ENCODE measurements at regions not wholly inside any gene's neighbourhood (a gene's known extent, or its start where the extent isn't known, plus 50 kb on each side); places are given as distances from the start of the nearest gene placed in this dataset.
A peak's percentile ranks its signal among the peaks of the same experiment; 100 is the strongest.

GRCh38 chr17:13353590-13353989 lies 248.1 kb downstream of the HS3ST3A1 start:
- TF ChIP-seq CTCF (conservative IDR thresholded peaks at IDR 0.05; ENCODE audit: control insufficient read depth, insufficient read depth, low read depth, low read length), result peak; percentile 13
- peak; percentile 98 for DNase-seq (ENCODE audit: low read depth)
- no peak overlapping the region for H3K4me3 ChIP-seq (ENCODE audit: control insufficient read depth, low read depth, low read length)

- no peak overlapping the region for H3K4me3 ChIP-seq (ENCODE audit: control insufficient read depth, low read depth, low read length)
- TF ChIP-seq CTCF (conservative IDR thresholded peaks at IDR 0.05; ENCODE audit: control insufficient read depth, insufficient read depth, low read depth, low read length), result no peak
- no peak for DNase-seq (ENCODE audit: low read depth)
These were observed 248.8 kb downstream of the HS3ST3A1 start for GRCh38 chr17:13352747-13353415.

GRCh38 chr17:13351046-13351445 lies 250.7 kb downstream of the HS3ST3A1 start:
- H3K4me3 ChIP-seq (ENCODE audit: control insufficient read depth, low read depth, low read length), result no peak overlapping the region
- no peak for TF ChIP-seq CTCF (conservative IDR thresholded peaks at IDR 0.05; ENCODE audit: control insufficient read depth, insufficient read depth, low read depth, low read length)
- peak; percentile 88 for DNase-seq (ENCODE audit: low read depth)

- no peak overlapping the region for H3K4me3 ChIP-seq (ENCODE audit: control insufficient read depth, low read depth, low read length)
- no peak for TF ChIP-seq CTCF (conservative IDR thresholded peaks at IDR 0.05; ENCODE audit: control insufficient read depth, insufficient read depth, low read depth, low read length)
- DNase-seq (ENCODE audit: low read depth), result no peak
These were observed 251.3 kb downstream of the HS3ST3A1 start for GRCh38 chr17:13350466-13350865.

GRCh38 chr17:13346996-13347762 lies 254.6 kb downstream of the HS3ST3A1 start:
- peak; percentile 99 for DNase-seq (ENCODE audit: low read depth)
- TF ChIP-seq CTCF (conservative IDR thresholded peaks at IDR 0.05; ENCODE audit: control insufficient read depth, insufficient read depth, low read depth, low read length), result no peak
- H3K4me3 ChIP-seq (ENCODE audit: control insufficient read depth, low read depth, low read length), result no peak overlapping the region

GRCh38 chr17:13346592-13346991 lies 255.1 kb downstream of the HS3ST3A1 start:
- H3K4me3 ChIP-seq (ENCODE audit: control insufficient read depth, low read depth, low read length), result no peak overlapping the region
- TF ChIP-seq CTCF (conservative IDR thresholded peaks at IDR 0.05; ENCODE audit: control insufficient read depth, insufficient read depth, low read depth, low read length), result no peak
- DNase-seq (ENCODE audit: low read depth), result no peak

Data from fibroblast of mammary gland (primary cell).